Activated CD8-positive, alpha-beta memory T cell treated with anti-CD3 and anti-CD28 coated beads, Interleukin-2, amount 10 ng/mL, durations not matched to agents 7 days and 5 days (primary cell): ENCODE measurements at regions not wholly inside any gene's neighbourhood (a gene's known extent, or its start where the extent isn't known, plus 50 kb on each side); places are given as distances from the start of the nearest gene placed in this dataset.
"Not testable (repeated sequence)": the region's sequence is repeated elsewhere in the genome, so short reads cannot be mapped to it uniquely, and the experiment has no call there.

Experiments used
- ATAC-seq: fragments of 150-1000 bp; cut with Tn5 transposase; one replicate; pipeline ENCODE4 v1.10.0; 2021; ENCODE audit warnings: moderate library complexity
- CTCF ChIA-PET: fragments of 350-600 bp; sonication (Branson Sonifier 250); formaldehyde crosslinking; loops from one replicate; lab custom pipeline; 2021; ENCODE audit warnings: antibody characterized with exemption; lab: Charles Lee
- DNase-seq: peaks from one replicate; pipeline ENCODE4 v3.0.0-alpha.2; 2020
- H3K27ac Mint-ChIP-seq: one replicate; pipeline ENCODE4 v1.8.0; 2021; ENCODE audit warnings: mild to moderate bottlenecking, mixed read lengths
- H3K27me3 Mint-ChIP-seq: one replicate; pipeline ENCODE4 v1.8.0; 2021; ENCODE audit warnings: mixed read lengths
- H3K36me3 Mint-ChIP-seq: one replicate; pipeline ENCODE4 v1.8.0; 2021; ENCODE audit warnings: mild to moderate bottlenecking, mixed read lengths
- H3K4me1 Mint-ChIP-seq: one replicate; pipeline ENCODE4 v1.8.0; 2021; ENCODE audit warnings: mixed read lengths
- H3K4me3 Mint-ChIP-seq: one replicate; pipeline ENCODE4 v1.8.0; 2021; ENCODE audit warnings: mild to moderate bottlenecking, moderate library complexity, mixed read lengths
- H3K9me3 Mint-ChIP-seq: one replicate; pipeline ENCODE4 v1.8.0; 2022; ENCODE audit warnings: low read depth, mixed read lengths

DNA sequence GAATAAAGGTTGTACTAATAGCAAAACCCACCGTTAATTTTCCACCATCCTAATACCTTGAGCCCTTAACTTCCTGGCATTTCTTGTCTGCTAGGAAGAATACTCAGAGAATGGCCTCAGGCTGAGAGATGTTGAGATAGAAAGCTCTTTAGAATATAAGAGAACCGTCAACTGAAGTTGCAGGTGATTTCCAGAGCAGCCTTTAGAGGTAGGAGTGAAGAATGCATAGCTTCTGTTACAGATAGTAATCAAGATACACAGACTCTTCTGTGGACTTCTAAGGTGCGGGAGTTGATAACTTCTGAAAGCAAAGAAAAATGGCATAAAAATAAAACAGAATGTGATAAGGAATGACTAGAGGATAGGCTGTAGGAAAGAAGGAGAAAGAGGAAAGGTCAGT, 1651.3 kb upstream of the DEFB115 start:
- ATAC-seq, H3K4me3 Mint-ChIP-seq, H3K27ac Mint-ChIP-seq: not testable (repeated sequence)

DNA sequence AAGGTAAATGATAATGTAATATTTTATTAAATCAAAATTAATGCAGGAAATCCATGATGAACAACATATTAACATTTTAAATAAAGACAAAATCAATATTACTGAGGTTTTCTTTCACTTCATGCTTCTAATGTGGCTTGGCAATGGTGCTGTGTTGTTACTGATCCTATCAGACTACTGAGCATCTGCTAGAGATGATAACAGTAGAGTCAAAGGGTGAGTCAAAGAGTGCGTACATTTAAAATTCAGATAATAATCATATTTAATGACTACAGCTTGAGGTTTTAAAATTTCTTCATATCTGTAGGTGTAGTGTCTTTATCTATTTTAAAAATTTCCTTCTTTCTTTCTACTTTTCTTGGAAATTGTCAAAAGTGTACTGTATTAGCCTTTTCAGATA, 1628.1 kb upstream of the DEFB115 start:
- H3K36me3 Mint-ChIP-seq, H3K27me3 Mint-ChIP-seq, H3K27ac Mint-ChIP-seq, H3K4me1 Mint-ChIP-seq, H3K4me3 Mint-ChIP-seq, DNase-seq, ATAC-seq, CTCF ChIA-PET, H3K9me3 Mint-ChIP-seq: not testable (repeated sequence)

More for the DNA sequence above, 1651.3 kb upstream of the DEFB115 start:
- H3K27me3 Mint-ChIP-seq, H3K36me3 Mint-ChIP-seq, H3K9me3 Mint-ChIP-seq, CTCF ChIA-PET, H3K4me1 Mint-ChIP-seq, DNase-seq: not testable (repeated sequence)
